ENCODE measurements at regions not wholly inside any gene's neighbourhood (a gene's known extent, or its start where the extent isn't known, plus 50 kb on each side); places are given as distances from the start of the nearest gene placed in this dataset.
A peak's percentile ranks its signal among the peaks of the same experiment; 100 is the strongest.

GRCh38 chr20:50442512-50442911 lies 67.7 kb upstream of the PTPN1 start:
- TF ChIP-seq CTCF (IDR thresholded peaks at IDR 0.05) (no peak), POLR2A (IDR thresholded peaks at IDR 0.05) (no peak), POLR2AphosphoS5 (IDR thresholded peaks at IDR 0.05) (peak; percentile 6)
